ENCODE measurements at regions not wholly inside any gene's neighbourhood (a gene's known extent, or its start where the extent isn't known, plus 50 kb on each side); places are given as distances from the start of the nearest gene placed in this dataset.
"Not testable (repeated sequence)": the region's sequence is repeated elsewhere in the genome, so short reads cannot be mapped to it uniquely, and the experiment has no call there.

DNA sequence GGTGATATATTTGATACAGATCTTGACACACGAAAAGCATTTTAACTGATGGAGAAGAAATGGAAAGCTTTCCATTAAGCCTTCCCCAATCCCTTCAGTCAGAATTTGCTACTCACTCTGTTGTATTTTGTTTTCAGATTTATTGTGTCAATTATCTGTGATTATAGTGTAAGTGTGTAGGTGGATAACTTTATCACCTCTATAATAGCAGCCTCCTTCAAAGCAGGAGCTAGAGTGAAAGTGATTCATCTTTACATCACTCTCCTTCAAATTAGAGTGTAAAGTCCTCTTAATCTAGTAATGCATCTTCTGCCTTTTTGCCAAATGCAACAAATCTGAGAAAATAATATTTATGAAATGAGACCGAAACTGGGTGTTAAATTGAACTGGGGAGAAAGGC is 459.7 kb upstream of the ZP4 start:
- Histone ChIP-seq H3K36me3 (ENCODE audit: insufficient read depth, low read length) (no peaks in the 10 kb centered on the region), H3K4me1 (ENCODE audit: insufficient read depth, low read length) (no peaks in the 10 kb centered on the region), H3K9ac (ENCODE audit: low read length) (no peak overlapping the region), H3K27me3 (ENCODE audit: control insufficient read depth in 1 of 2, insufficient read depth in 2 of 2, low read length in 2 of 2) (no peaks in the 10 kb centered on the region), H3K27ac (ENCODE audit: low read depth, low read length) (no peak overlapping the region), H3K4me3 (ENCODE audit: low read depth in 1 of 2, low read length in 2 of 2) (no peak overlapping the region), H3K9me3 (ENCODE audit: low read length) (no peaks in the 10 kb centered on the region)

DNA sequence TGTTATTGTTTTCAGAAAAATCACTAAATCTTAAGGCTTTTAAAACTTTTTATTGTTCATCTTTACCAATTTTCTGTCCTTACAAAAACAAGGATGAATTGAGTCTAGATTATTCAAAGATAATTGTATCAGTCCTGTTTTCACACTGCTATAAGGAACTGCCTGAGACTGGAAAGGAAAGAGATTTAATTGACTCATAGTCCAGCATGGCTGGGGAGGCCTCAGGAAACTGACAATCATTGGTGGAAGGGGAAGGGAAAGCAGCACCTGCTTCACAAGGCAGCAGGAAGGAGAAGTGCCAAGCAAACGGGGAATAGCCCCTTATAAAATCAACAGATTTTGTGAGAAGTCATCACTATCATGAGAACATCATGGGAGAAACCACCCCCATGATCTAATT is 455.6 kb upstream of the ZP4 start:
- H3K27ac ChIP-seq (ENCODE audit: low read depth, low read length) = no peak overlapping the region
- H3K9ac ChIP-seq (ENCODE audit: low read length) = no peak overlapping the region
- no peaks in the 10 kb centered on the region for H3K4me1 ChIP-seq (ENCODE audit: insufficient read depth, low read length)
- no peaks in the 10 kb centered on the region for H3K36me3 ChIP-seq (ENCODE audit: insufficient read depth, low read length)
- no peaks in the 10 kb centered on the region for H3K27me3 ChIP-seq (ENCODE audit: control insufficient read depth in 1 of 2, insufficient read depth in 2 of 2, low read length in 2 of 2)
- no peak overlapping the region for H3K4me3 ChIP-seq (ENCODE audit: low read depth in 1 of 2, low read length in 2 of 2)
- H3K9me3 ChIP-seq (ENCODE audit: low read length) = no peaks in the 10 kb centered on the region

DNA sequence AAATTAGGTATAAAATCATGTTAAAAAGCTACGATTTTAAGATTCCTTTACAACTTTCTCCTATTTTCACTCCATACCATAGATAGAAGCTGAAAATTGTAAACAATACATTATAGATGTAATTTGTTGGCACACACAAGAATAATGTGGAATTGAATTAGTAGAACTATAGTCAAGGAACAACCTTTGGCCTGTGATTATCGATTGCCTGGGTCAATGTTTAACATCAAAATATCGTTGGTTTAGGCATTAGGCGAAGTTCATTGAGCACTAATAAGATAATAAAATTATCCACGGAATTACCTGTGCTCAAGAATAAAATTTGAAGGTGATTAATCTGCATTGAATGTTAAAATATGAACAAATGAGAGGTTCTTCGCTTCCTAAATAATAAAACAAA is 455.1 kb upstream of the ZP4 start:
- Histone ChIP-seq H3K36me3 (ENCODE audit: insufficient read depth, low read length) (no peaks in the 10 kb centered on the region), H3K4me1 (ENCODE audit: insufficient read depth, low read length) (no peaks in the 10 kb centered on the region), H3K27me3 (ENCODE audit: control insufficient read depth in 1 of 2, insufficient read depth in 2 of 2, low read length in 2 of 2) (no peaks in the 10 kb centered on the region), H3K9ac (ENCODE audit: low read length) (no peak overlapping the region), H3K4me3 (ENCODE audit: low read depth in 1 of 2, low read length in 2 of 2) (no peak overlapping the region), H3K9me3 (ENCODE audit: low read length) (no peaks in the 10 kb centered on the region), H3K27ac (ENCODE audit: low read depth, low read length) (no peak overlapping the region)

GRCh38 chr1:238343852-238344251 is 453.1 kb upstream of the ZP4 start:
- Histone ChIP-seq H3K4me1 (ENCODE audit: insufficient read depth, low read length) (no peaks in the 10 kb centered on the region), H3K4me3 (ENCODE audit: low read depth in 1 of 2, low read length in 2 of 2) (no peak overlapping the region), H3K27me3 (ENCODE audit: control insufficient read depth in 1 of 2, insufficient read depth in 2 of 2, low read length in 2 of 2) (no peaks in the 10 kb centered on the region), H3K36me3 (ENCODE audit: insufficient read depth, low read length) (no peaks in the 10 kb centered on the region), H3K9me3 (ENCODE audit: low read length) (no peaks in the 10 kb centered on the region), H3K9ac (ENCODE audit: low read length) (no peak overlapping the region), H3K27ac (ENCODE audit: low read depth, low read length) (no peak overlapping the region)

DNA sequence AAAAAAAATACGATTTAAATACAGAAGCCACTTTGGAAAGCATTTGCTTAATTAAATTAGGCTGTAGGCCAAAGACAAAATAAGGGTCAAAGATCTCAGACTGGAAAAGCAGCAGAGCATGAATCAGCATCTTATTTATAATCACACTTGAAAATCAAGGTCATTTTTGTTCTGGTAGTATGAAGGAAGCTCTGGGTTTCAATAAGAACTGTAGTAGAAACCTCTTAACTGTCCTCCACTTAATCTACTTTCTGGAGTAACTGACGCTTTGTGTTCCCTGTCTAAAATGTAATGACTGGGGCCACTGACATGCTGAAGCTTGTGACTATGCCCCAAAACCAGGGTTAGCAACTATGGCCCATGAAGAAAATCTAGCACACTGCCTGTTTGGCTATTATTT is 450.7 kb upstream of the ZP4 start:
- Histone ChIP-seq H3K27ac (ENCODE audit: low read depth, low read length) (no peak overlapping the region), H3K27me3 (ENCODE audit: control insufficient read depth in 1 of 2, insufficient read depth in 2 of 2, low read length in 2 of 2) (no peaks in the 10 kb centered on the region), H3K36me3 (ENCODE audit: insufficient read depth, low read length) (no peaks in the 10 kb centered on the region), H3K4me1 (ENCODE audit: insufficient read depth, low read length) (no peaks in the 10 kb centered on the region), H3K4me3 (ENCODE audit: low read depth in 1 of 2, low read length in 2 of 2) (no peak overlapping the region), H3K9me3 (ENCODE audit: low read length) (no peaks in the 10 kb centered on the region), H3K9ac (ENCODE audit: low read length) (no peak overlapping the region)

DNA sequence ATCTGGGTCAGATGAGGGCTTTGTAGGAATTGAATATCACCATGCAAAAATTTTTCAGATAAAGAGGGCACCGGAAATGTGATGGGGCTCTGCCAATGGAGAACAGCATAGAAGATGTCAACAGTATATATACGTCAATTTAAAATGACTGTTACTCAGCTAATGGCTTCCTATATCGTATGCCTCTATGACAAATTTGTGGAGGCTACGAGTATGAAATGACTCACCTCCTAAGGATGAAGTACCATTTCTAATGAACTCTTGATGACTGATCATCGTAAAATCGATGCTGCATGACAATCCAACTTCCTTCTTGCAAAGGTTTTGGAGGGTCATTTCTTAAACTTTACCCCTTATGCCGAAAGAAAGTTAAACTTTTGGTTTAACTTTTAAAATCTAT is 450.3 kb upstream of the ZP4 start:
- Histone ChIP-seq H3K27me3 (ENCODE audit: control insufficient read depth in 1 of 2, insufficient read depth in 2 of 2, low read length in 2 of 2) (no peaks in the 10 kb centered on the region), H3K27ac (ENCODE audit: low read depth, low read length) (no peak overlapping the region), H3K9ac (ENCODE audit: low read length) (no peak overlapping the region), H3K9me3 (ENCODE audit: low read length) (no peaks in the 10 kb centered on the region), H3K4me3 (ENCODE audit: low read depth in 1 of 2, low read length in 2 of 2) (no peak overlapping the region), H3K36me3 (ENCODE audit: insufficient read depth, low read length) (no peaks in the 10 kb centered on the region), H3K4me1 (ENCODE audit: insufficient read depth, low read length) (no peaks in the 10 kb centered on the region)

DNA sequence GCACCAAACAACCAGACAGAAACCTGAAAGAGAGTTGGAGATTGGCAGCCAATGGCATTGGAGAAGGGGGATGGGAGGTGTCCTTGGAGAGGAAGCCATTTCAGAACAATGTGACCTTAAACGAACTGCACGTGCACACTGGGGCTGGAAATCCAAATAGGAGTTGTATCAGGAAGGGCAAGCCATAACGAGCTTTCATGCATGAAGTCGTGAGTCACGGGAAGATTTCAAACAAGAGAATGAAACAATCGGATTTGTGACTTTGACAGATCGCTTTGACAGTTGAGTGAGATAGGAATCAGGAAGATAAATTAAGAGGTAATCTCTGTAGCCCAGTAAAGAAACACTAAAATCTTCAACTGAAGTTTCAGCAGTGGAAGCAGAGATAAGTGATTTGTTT is 445.8 kb upstream of the ZP4 start:
- H3K9ac ChIP-seq (ENCODE audit: low read length) = no peak overlapping the region
- H3K36me3 ChIP-seq (ENCODE audit: insufficient read depth, low read length) = no peaks in the 10 kb centered on the region
- H3K27me3 ChIP-seq (ENCODE audit: control insufficient read depth in 1 of 2, insufficient read depth in 2 of 2, low read length in 2 of 2) = no peaks in the 10 kb centered on the region
- H3K4me3 ChIP-seq (ENCODE audit: low read depth in 1 of 2, low read length in 2 of 2) = no peak overlapping the region
- no peaks in the 10 kb centered on the region for H3K4me1 ChIP-seq (ENCODE audit: insufficient read depth, low read length)
- H3K9me3 ChIP-seq (ENCODE audit: low read length) = no peaks in the 10 kb centered on the region
- no peak overlapping the region for H3K27ac ChIP-seq (ENCODE audit: low read depth, low read length)

DNA sequence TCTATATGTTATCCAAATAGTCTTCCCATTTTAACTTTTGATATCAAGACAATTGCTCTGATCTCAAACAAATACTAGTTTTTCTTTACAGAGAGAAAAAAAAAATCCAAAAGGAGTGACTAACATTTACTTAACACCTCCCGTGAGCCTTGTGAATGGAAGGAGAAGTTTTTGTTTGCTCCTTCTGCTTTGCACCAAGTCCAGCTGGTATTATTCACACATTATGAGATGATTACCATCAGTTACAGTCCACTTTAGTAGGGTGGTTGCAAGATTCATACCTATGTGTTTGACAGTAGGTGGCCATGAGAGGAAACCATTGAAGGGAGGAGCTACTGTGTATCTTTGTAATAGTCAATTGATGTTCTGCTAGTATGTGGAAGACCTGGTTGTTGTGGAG is 443.4 kb upstream of the ZP4 start:
- Histone ChIP-seq H3K27me3 (ENCODE audit: control insufficient read depth in 1 of 2, insufficient read depth in 2 of 2, low read length in 2 of 2) (no peaks in the 10 kb centered on the region), H3K4me1 (ENCODE audit: insufficient read depth, low read length) (no peaks in the 10 kb centered on the region), H3K27ac (ENCODE audit: low read depth, low read length) (no peak overlapping the region), H3K4me3 (ENCODE audit: low read depth in 1 of 2, low read length in 2 of 2) (no peak overlapping the region), H3K36me3 (ENCODE audit: insufficient read depth, low read length) (no peaks in the 10 kb centered on the region), H3K9me3 (ENCODE audit: low read length) (no peaks in the 10 kb centered on the region), H3K9ac (ENCODE audit: low read length) (no peak overlapping the region)

DNA sequence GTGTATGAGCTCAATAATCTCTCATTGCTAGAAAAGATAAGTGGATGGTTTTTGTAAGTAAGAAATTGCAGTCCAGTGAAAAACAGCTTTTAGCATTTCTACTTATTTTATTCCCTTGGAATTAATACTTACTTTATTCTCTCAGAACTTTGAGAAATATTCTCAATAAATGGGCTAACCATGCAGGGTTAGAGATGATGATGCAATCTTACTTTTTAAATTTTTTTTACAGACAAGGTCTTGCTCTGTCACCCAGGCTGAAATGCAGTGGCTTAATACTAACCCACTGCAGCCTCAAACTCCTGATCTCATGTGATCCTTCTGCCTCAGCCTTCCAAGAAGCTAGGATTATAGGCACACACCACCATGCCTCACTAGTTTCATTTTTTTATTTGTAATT is 440.8 kb upstream of the ZP4 start:
- Histone ChIP-seq H3K27me3 (ENCODE audit: control insufficient read depth in 1 of 2, insufficient read depth in 2 of 2, low read length in 2 of 2) (no peaks in the 10 kb centered on the region), H3K9ac (ENCODE audit: low read length) (no peak overlapping the region), H3K4me3 (ENCODE audit: low read depth in 1 of 2, low read length in 2 of 2) (no peak overlapping the region), H3K9me3 (ENCODE audit: low read length) (no peaks in the 10 kb centered on the region), H3K36me3 (ENCODE audit: insufficient read depth, low read length) (no peaks in the 10 kb centered on the region), H3K4me1 (ENCODE audit: insufficient read depth, low read length) (no peaks in the 10 kb centered on the region), H3K27ac (ENCODE audit: low read depth, low read length) (no peak overlapping the region)

DNA sequence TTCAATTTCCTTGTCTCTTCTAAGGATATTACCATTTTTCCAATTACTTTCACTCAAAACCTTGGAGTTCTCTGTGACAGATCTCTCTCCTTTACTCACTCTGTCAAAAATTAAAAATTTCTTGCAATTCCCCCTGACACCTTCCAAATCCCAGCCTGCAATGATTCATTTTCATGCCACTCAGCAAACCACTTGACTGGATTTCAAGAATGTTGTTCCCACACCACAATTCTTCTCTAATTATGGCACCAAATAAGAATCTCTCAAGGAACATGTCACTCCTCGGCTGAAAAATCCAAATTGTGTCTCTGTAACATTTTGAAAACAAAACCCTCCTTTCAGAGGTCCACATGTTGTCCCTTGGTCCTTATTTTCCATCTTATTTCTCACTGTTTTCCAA is 438.9 kb upstream of the ZP4 start:
- H3K9me3 ChIP-seq (ENCODE audit: low read length) = no peaks in the 10 kb centered on the region
- H3K36me3 ChIP-seq (ENCODE audit: insufficient read depth, low read length) = no peaks in the 10 kb centered on the region
- no peak overlapping the region for H3K4me3 ChIP-seq (ENCODE audit: low read depth in 1 of 2, low read length in 2 of 2)
- H3K27ac ChIP-seq (ENCODE audit: low read depth, low read length) = no peak overlapping the region
- H3K9ac ChIP-seq (ENCODE audit: low read length) = no peak overlapping the region
- H3K4me1 ChIP-seq (ENCODE audit: insufficient read depth, low read length) = no peaks in the 10 kb centered on the region
- H3K27me3 ChIP-seq (ENCODE audit: control insufficient read depth in 1 of 2, insufficient read depth in 2 of 2, low read length in 2 of 2) = no peaks in the 10 kb centered on the region

GRCh38 chr1:238327033-238327432 is 436.3 kb upstream of the ZP4 start:
- H3K27me3 ChIP-seq (ENCODE audit: control insufficient read depth in 1 of 2, insufficient read depth in 2 of 2, low read length in 2 of 2); H3K9ac ChIP-seq (ENCODE audit: low read length); H3K4me1 ChIP-seq (ENCODE audit: insufficient read depth, low read length); H3K9me3 ChIP-seq (ENCODE audit: low read length); H3K27ac ChIP-seq (ENCODE audit: low read depth, low read length); H3K36me3 ChIP-seq (ENCODE audit: insufficient read depth, low read length); H3K4me3 ChIP-seq (ENCODE audit: low read depth in 1 of 2, low read length in 2 of 2): not testable (repeated sequence)

- not testable (repeated sequence) for H3K4me3 ChIP-seq (ENCODE audit: low read depth in 1 of 2, low read length in 2 of 2); H3K9me3 ChIP-seq (ENCODE audit: low read length); H3K36me3 ChIP-seq (ENCODE audit: insufficient read depth, low read length); H3K4me1 ChIP-seq (ENCODE audit: insufficient read depth, low read length); H3K27ac ChIP-seq (ENCODE audit: low read depth, low read length); H3K27me3 ChIP-seq (ENCODE audit: control insufficient read depth in 1 of 2, insufficient read depth in 2 of 2, low read length in 2 of 2); H3K9ac ChIP-seq (ENCODE audit: low read length)
Observed at GRCh38 chr1:238326479-238326878, 435.8 kb upstream of the ZP4 start.
